Retina (tissue), 1 donor: ENCODE measurements at regions not wholly inside any gene's neighbourhood (a gene's known extent, or its start where the extent isn't known, plus 50 kb on each side); places are given as distances from the start of the nearest gene placed in this dataset.
"Not testable (repeated sequence)": the region's sequence is repeated elsewhere in the genome, so short reads cannot be mapped to it uniquely, and the experiment has no call there.

ENCODE experiments used
- DNase-seq: peaks from one replicate; pipeline ENCODE4 v3.0.0-alpha.2; 2016

GRCh38 chrX:39484159-39485068 lies 613.3 kb downstream of the BCOR start:
- peak; percentile 32 for DNase-seq

GRCh38 chrX:39487166-39487968 lies 610.4 kb downstream of the BCOR start:
- DNase-seq, result no peak

DNA sequence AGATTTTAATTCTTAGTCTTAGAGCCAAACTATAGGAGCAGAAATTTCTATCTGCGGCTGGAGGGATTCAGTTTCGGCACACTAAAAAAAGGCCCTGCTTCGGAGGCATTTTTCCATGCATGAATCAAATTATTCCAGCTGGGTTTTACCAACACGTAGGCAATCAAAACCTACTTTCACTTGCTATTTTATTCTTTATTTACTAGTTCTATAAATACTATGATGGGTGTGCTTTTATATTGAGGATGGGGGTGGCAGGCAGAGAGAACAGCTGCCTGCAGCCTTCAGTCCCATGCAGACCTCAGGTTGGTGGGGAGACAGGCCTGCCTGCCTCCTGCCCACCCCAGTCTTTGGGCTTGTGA lies 609.8 kb downstream of the BCOR start:
- DNase-seq, result no peak

- no peak for DNase-seq
Observed at GRCh38 chrX:39491548-39492297, 606.0 kb downstream of the BCOR start.

GRCh38 chrX:39492497-39493162 lies 605.1 kb downstream of the BCOR start:
- DNase-seq, result no peak

- DNase-seq, result no peak
Observed at GRCh38 chrX:39493168-39493567, 604.6 kb downstream of the BCOR start.

DNA sequence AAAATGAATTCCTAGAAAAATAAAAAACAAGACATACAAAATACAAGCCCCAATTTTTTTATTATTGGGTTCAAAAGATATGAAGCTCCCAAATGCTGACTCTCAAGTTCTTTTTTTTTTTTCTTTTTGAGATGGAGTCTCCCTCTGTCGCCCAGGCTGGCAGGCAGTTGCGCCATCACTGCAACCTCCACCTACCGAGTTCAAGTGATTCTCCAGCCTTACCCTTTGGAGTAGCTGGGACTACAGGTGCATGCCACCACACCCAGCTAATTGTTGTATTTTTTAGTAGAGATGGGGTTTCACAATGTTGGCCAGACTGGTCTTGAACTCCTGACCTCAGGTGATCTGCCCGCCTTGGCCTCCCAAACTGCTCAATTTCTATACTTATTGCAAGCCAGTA lies 600.6 kb downstream of the BCOR start:
- DNase-seq, result not testable (repeated sequence)

DNA sequence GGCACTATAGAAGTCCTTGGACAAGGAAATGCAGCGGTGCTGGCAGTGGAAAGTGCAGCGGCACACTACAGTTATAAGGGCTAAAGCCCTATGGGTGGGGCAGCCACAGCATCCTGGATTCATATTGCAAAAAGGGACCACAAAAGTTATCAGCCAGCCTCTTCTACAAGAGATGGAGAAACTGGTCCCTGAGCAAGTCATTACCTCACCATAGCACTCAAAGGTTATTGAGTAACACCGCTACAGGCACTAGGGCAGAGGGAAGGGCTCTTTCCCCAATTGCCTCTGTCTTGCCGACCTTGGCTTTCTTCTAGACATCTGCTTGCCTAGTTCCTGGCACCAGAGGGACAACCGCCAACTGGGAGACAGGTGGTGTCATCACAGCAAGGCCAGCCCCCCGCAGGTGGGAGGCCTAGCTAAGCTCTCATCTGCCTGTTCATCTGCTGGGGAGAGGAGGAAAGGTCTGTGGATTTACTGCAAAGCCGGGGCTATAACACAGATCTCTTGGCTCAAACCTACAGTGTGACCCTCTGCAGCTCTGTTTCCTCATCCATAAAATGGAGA lies 600.0 kb downstream of the BCOR start:
- no peak for DNase-seq

DNA sequence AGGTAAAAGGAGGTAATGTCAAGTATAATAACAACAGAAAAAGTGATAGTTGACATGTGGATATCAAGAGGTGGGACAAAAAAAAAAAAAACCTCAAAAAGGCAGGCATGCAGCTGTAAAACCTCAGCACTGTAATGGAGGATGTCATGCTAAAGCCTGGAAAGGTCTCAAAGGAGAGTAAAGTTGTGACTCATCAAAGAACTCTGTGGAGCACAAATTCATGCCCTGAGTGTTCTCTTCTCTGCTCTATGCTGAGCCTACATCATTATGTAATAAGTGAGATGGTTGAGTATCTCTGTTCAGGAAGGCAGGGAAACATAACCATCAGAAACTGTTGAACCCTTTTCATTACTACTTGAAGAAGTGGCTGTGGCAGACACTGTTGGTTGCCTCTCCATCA lies 597.8 kb downstream of the BCOR start:
- DNase-seq, result no peak

DNA sequence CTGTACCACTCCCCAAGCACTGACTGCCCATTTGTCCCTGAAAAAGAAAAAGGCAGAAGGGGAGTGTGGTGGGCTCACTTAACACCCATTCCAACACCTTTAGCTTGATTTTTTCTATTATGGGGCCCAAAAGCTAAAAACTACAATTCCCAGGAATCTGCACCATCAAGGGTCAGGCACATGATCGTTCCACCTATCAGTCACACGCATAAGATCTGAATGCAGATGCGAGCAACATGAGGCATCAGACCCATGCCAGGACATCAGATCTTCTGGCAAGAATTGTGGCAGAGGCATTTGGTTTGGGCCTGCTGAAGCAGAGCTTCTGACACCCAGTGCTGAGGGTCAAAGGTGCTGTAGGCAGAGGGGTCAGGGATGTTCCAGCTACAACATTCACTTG lies 595.9 kb downstream of the BCOR start:
- DNase-seq, result no peak

- DNase-seq, result no peak
Observed at GRCh38 chrX:39502486-39502885, 595.3 kb downstream of the BCOR start.

GRCh38 chrX:39504227-39504626 lies 593.5 kb downstream of the BCOR start:
- no peak for DNase-seq

GRCh38 chrX:39504850-39505259 lies 592.9 kb downstream of the BCOR start:
- no peak for DNase-seq

DNA sequence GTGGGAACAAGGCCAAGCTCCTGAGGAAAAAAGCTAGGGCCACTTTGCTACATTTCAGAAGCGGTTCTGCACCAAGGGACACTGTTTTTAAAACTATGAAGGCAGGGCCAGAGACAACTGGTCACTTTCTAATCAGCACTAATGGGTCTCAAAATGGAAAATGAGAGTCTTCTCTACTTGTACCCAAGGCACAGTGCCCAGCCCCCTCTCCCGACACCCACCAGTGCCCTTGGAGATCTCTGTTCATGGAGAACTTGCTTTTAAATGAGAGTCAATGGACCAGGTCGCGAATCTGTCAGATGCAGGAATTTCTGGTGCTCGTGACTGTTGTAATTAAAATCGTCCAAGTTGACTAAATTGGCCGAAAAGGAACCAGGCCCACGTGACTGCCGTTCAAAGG lies 591.6 kb downstream of the BCOR start:
- DNase-seq, result no peak

- no peak for DNase-seq
Observed at GRCh38 chrX:39507034-39507433, 590.7 kb downstream of the BCOR start.

DNA sequence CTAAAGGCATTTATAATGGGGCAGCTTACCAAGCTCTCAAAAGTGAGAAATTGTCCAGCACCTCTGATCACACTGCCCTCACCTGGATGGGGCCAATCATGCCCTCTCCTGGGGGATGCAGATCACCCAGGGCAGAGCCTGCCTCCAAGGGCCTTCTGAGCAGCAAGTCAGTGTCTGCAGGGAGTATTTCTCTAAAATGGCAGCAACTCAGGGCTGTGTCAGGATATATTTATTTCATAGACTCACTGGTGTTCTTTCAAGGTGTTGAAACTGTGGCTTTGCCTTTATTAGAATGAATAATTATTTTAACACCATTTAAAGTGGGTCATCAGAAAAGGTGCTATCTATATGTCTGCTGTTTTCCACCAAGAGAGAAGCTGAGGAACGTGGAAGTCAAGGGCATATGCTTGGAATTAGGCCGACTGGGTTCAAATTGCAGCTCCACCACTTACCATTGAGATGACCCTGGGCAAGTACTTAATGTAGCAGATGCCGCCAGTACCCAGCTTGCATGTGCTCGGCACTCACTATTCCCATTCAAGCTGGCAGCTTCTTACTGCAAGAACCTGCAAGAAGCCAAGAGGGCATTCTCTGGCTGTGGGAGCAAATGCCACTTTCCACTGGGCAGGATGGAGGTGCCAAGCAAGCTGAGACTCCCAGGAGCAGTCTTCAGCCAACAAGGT lies 590.0 kb downstream of the BCOR start:
- no peak for DNase-seq

- no peak for DNase-seq
Observed at GRCh38 chrX:39508300-39508692, 589.5 kb downstream of the BCOR start.

DNA sequence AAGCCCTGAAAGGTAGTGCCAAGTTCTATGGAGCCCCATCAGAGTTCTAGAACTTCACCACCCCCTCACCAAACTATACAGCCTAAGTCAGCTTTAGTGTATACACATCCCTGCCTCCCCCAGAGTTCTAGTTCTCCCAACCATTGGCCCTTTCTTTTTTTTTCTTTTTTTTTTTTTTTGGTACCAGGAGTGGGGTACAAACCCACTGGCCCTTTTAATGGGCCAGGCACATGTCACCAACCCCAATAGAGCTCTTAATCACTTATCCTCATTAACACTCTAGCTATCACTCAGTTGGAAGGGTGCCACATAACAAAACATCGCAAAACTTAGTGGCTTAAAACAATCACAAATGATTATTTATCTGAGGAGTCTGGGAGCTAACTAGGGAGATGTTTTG lies 588.6 kb downstream of the BCOR start:
- DNase-seq, result no peak

DNA sequence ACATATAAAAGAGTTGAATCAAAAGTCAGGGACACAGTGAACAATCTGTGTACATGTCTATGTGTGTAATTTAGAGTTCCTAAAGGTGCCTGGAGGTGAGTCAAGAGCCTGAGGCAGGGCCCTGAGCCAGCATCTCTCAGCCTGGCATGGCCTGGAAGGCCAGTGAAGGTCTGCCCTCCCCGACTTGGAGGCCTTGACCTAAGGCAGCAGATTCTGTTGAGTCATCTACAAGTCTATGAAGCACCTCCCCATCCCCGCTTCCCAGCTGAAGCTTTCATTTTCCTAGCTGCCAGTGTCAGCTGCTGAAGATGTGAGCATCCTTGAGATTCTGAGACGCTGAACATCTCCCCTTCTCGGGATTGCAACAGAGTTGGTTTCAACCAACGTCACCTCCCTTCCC lies 583.9 kb downstream of the BCOR start:
- no peak for DNase-seq

DNA sequence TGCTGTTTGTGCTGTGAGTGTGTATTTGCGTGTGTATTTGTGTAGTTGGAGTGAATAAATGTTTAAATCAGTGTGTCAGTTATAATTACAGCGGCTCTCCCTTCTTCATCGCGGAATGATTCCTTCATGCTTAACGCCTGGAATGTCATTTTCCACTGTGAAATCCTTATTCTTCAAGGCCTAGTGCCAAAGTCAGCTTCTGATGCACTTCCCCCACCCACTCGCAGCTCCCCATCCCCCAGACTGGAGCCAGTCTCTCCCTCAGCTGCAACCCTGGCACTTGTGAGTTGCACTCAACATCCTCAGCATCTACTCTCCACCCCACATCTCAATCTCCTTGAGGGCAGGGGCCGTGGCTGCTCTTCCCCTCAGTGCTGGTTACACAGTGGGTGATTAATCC lies 583.0 kb downstream of the BCOR start:
- DNase-seq, result no peak

DNA sequence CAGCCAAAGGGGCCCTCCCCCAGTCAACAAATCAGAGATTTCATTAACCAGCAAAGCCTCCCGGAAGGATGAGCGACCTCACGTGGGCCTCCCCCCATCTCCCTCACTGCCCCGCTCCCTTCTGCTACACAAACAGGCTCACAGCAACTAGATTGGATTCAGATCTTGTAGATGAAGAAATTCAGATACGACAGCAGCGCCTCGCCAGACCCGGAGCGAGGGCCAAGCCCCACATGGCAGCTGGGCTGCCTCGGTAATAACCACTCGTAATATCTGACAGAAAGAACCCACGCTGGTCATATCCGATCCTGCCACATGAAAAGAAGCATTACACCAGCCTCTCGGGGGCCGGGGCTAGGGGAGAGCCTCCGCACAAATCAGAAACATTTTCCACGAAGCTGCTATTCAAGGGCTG lies 581.3 kb downstream of the BCOR start:
- DNase-seq, result peak; percentile 53

GRCh38 chrX:39518476-39519029 lies 579.2 kb downstream of the BCOR start:
- DNase-seq, result peak; percentile 80
